ENCODE measurements at regions not wholly inside any gene's neighbourhood (a gene's known extent, or its start where the extent isn't known, plus 50 kb on each side); places are given as distances from the start of the nearest gene placed in this dataset.

- H3K79me2 ChIP-seq (ENCODE audit: low read depth), result no peaks in the 10 kb centered on the region
- TF ChIP-seq, protein P1, sequence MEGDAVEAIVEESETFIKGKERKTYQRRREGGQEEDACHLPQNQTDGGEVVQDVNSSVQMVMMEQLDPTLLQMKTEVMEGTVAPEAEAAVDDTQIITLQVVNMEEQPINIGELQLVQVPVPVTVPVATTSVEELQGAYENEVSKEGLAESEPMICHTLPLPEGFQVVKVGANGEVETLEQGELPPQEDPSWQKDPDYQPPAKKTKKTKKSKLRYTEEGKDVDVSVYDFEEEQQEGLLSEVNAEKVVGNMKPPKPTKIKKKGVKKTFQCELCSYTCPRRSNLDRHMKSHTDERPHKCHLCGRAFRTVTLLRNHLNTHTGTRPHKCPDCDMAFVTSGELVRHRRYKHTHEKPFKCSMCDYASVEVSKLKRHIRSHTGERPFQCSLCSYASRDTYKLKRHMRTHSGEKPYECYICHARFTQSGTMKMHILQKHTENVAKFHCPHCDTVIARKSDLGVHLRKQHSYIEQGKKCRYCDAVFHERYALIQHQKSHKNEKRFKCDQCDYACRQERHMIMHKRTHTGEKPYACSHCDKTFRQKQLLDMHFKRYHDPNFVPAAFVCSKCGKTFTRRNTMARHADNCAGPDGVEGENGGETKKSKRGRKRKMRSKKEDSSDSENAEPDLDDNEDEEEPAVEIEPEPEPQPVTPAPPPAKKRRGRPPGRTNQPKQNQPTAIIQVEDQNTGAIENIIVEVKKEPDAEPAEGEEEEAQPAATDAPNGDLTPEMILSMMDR (conservative IDR thresholded peaks at IDR 0.05), result no peak
- no peak for TF ChIP-seq EZH2 (IDR thresholded peaks at IDR 0.05; ENCODE audit: low read depth)
- H3F3A ChIP-seq (ENCODE audit: insufficient read depth, low read depth), result no peaks in the 10 kb centered on the region
- no TSS peak for BruUV-seq (replicated peaks)
- no peak overlapping the region for H3K4me3 ChIP-seq
- H2AFZ ChIP-seq, result no peak overlapping the region
- intact Hi-C loops (cut with micrococcal nuclease; ENCODE audit: unreplicated experiment), result no loop called here
- no peaks in the 10 kb centered on the region for H3K36me3 ChIP-seq (ENCODE audit: low read depth)
- CTCF ChIA-PET, result no interaction called here
- H3K9me3 ChIP-seq (ENCODE audit: insufficient read depth, low read depth), result no peaks in the 10 kb centered on the region
- H3K27me3 ChIP-seq (ENCODE audit: insufficient read depth, low read depth), result peaks cover 89% of the 10 kb centered on the region
- no peak for DNase-seq
- POLR2A ChIA-PET (ENCODE audit: unreplicated experiment), result no interaction called here
- H3K4me2 ChIP-seq, result no peak overlapping the region
- H4K20me1 ChIP-seq (ENCODE audit: insufficient read depth), result no peaks in the 10 kb centered on the region
- 0 out of 2 replicates have a peak, but pooled peaks cover 9% of the 10 kb centered on the region for H3K4me1 ChIP-seq (replicated peaks; ENCODE audit: insufficient read depth)
- no peak overlapping the region for H3K27ac ChIP-seq
- H3K9me2 ChIP-seq (ENCODE audit: insufficient read depth), result no peaks in the 10 kb centered on the region
Observed at GRCh38 chr2:236904389-236905263, 181.1 kb upstream of the COPS8 start.

DNA sequence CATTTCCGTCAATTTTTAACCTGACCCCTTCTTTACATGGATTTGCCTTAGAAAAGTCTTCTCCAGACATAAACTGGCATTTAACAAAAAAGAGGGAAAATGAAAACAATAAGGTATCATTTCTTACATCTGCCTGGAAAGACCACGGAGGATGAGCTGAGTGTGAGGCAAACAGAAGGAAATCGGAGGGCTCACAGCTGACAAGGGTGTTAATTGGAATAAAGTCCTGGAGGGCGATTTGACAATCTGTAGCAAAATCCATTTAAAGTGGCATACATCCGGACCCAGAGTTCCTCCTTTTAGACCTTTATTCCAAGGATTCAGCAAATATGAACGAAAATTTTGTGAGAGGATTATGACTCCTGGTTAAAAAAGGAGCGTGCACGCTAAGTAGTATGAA lies 179.7 kb upstream of the COPS8 start:
- intact Hi-C loops (cut with micrococcal nuclease; ENCODE audit: unreplicated experiment), result no loop called here

DNA sequence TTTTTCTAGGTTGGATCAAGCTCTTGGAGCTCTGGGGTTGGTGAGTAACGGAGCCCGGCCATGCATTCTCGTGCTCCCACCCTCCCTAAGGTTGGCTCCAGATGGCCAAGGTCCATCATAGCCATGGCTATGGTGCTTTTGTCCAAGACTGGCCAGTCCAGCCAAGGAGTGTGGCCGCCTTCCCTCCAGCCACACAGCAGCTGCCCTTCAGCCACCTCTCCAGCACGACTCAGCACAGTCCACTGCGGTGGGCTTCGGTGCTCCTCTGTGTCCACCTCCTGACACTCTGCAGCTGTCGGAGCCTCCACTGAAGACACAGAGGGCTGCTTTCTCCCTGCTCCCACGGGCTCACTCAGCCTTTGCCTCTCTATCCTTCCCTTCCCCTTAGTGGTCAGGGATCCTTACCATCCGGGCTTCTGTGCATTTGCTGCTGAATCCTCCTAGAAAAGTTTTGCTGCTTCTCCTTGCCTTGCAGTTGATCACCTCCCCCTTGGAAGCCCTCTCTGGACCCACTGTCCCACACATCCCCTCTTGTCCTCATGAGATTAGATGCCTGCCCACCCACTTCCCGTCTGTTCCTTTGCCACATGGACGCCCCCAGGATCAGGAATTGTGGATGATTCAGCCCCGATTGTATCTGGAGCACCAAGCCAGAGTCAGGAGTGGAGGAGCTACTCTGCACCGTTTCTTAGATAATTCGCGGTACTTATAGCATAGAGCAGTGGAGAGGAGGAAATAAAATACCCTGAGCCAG lies 177.1 kb upstream of the COPS8 start:
- no peak overlapping the region for H3K4me3 ChIP-seq
- H3K27me3 ChIP-seq (ENCODE audit: insufficient read depth, low read depth), result peaks cover 87% of the 10 kb centered on the region
- no peaks in the 10 kb centered on the region for H3K36me3 ChIP-seq (ENCODE audit: low read depth)
- no peaks in the 10 kb centered on the region for H4K20me1 ChIP-seq (ENCODE audit: insufficient read depth)
- ChIA-PET CTCF (no interaction called here), POLR2A (ENCODE audit: unreplicated experiment) (no interaction called here)
- no peak overlapping the region for H2AFZ ChIP-seq
- no peaks in the 10 kb centered on the region for H3F3A ChIP-seq (ENCODE audit: insufficient read depth, low read depth)
- 0 out of 2 replicates have a peak, but pooled peaks cover 9% of the 10 kb centered on the region for H3K4me1 ChIP-seq (replicated peaks; ENCODE audit: insufficient read depth)
- no peak for DNase-seq
- H3K4me2 ChIP-seq, result no peak overlapping the region
- TF ChIP-seq, protein P1 (conservative IDR thresholded peaks at IDR 0.05), result no peak
- TF ChIP-seq EZH2 (IDR thresholded peaks at IDR 0.05; ENCODE audit: low read depth), result no peak
- no peaks in the 10 kb centered on the region for H3K9me3 ChIP-seq (ENCODE audit: insufficient read depth, low read depth)
- no peaks in the 10 kb centered on the region for H3K79me2 ChIP-seq (ENCODE audit: low read depth)
- no TSS peak for BruUV-seq (replicated peaks)
- no peaks in the 10 kb centered on the region for H3K9me2 ChIP-seq (ENCODE audit: insufficient read depth)
- intact Hi-C loops (cut with micrococcal nuclease; ENCODE audit: unreplicated experiment), result no loop called here
- no peak overlapping the region for H3K27ac ChIP-seq

More for the DNA sequence above, 179.7 kb upstream of the COPS8 start:
- no peak overlapping the region for H2AFZ ChIP-seq
- no TSS peak for BruUV-seq (replicated peaks)
- no peaks in the 10 kb centered on the region for H3K79me2 ChIP-seq (ENCODE audit: low read depth)
- ChIA-PET POLR2A (ENCODE audit: unreplicated experiment) (no interaction called here), CTCF (no interaction called here)
- H3K36me3 ChIP-seq (ENCODE audit: low read depth), result no peaks in the 10 kb centered on the region
- 0 out of 2 replicates have a peak, but pooled peaks cover 9% of the 10 kb centered on the region for H3K4me1 ChIP-seq (replicated peaks; ENCODE audit: insufficient read depth)
- H3F3A ChIP-seq (ENCODE audit: insufficient read depth, low read depth), result no peaks in the 10 kb centered on the region
- H3K27me3 ChIP-seq (ENCODE audit: insufficient read depth, low read depth), result peaks cover 84% of the 10 kb centered on the region
- no peak overlapping the region for H3K27ac ChIP-seq
- no peaks in the 10 kb centered on the region for H4K20me1 ChIP-seq (ENCODE audit: insufficient read depth)
- no peak for TF ChIP-seq EZH2 (IDR thresholded peaks at IDR 0.05; ENCODE audit: low read depth)
- TF ChIP-seq, protein P1 (conservative IDR thresholded peaks at IDR 0.05), result no peak
- no peak overlapping the region for H3K4me2 ChIP-seq
- H3K9me2 ChIP-seq (ENCODE audit: insufficient read depth), result no peaks in the 10 kb centered on the region
- DNase-seq, result no peak
- no peaks in the 10 kb centered on the region for H3K9me3 ChIP-seq (ENCODE audit: insufficient read depth, low read depth)
- H3K4me3 ChIP-seq, result no peak overlapping the region
